ENCODE measurements at regions not wholly inside any gene's neighbourhood (a gene's known extent, or its start where the extent isn't known, plus 50 kb on each side); places are given as distances from the start of the nearest gene placed in this dataset.

DNA sequence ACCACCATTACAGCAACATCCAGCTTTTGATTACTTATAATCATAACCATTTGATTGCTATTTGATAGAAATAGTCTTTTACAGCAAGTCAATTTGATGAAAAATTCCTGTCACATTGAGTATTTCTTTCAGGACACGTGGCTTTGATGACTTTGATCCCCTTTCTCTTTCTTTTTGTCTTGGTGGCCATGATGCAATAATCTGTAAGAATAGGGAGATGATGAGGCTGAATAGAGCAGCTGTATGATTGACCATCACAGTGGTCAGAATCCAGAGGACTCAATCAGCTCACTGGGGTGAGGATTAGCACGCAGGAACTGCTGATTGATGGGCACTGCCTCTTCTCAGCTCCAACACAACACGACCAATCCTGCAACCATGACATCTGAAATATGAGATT, 262.7 kb downstream of the PARP8 start:
- TF ChIP-seq, protein P1, sequence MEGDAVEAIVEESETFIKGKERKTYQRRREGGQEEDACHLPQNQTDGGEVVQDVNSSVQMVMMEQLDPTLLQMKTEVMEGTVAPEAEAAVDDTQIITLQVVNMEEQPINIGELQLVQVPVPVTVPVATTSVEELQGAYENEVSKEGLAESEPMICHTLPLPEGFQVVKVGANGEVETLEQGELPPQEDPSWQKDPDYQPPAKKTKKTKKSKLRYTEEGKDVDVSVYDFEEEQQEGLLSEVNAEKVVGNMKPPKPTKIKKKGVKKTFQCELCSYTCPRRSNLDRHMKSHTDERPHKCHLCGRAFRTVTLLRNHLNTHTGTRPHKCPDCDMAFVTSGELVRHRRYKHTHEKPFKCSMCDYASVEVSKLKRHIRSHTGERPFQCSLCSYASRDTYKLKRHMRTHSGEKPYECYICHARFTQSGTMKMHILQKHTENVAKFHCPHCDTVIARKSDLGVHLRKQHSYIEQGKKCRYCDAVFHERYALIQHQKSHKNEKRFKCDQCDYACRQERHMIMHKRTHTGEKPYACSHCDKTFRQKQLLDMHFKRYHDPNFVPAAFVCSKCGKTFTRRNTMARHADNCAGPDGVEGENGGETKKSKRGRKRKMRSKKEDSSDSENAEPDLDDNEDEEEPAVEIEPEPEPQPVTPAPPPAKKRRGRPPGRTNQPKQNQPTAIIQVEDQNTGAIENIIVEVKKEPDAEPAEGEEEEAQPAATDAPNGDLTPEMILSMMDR (IDR thresholded peaks at IDR 0.05; ENCODE audit: poor library complexity) = no peak
- TF ChIP-seq EZH2 (IDR thresholded peaks at IDR 0.05; ENCODE audit: borderline replicate concordance) (no peak), EZH2phosphoT487 (IDR thresholded peaks at IDR 0.05; ENCODE audit: low read depth, severe bottlenecking, unreplicated experiment) (no peak)

Data from hepatocyte (in vitro differentiated cells).